WTC11 (cell line): ENCODE measurements at regions not wholly inside any gene's neighbourhood (a gene's known extent, or its start where the extent isn't known, plus 50 kb on each side); places are given as distances from the start of the nearest gene placed in this dataset.

ENCODE experiments used
- ATAC-seq: fragments of 200-7000 bp; cut with Tn5 transposase; 2 replicates; pipeline ENCODE4 v1.10.0; 2021; ENCODE audit warnings: mild to moderate bottlenecking, moderate library complexity
- CTCF ChIA-PET: fragments of 300-600 bp; sonication (Branson Sonifier 250); formaldehyde crosslinking; loops from one replicate; lab custom pipeline; 2021; ENCODE audit warnings: antibody characterized with exemption; lab: Charles Lee
- POLR2A ChIA-PET: fragments of 350-600 bp; sonication (Branson Sonifier 250); formaldehyde crosslinking; loops from one replicate; lab custom pipeline; 2021; ENCODE audit warnings: antibody characterized with exemption; lab: Charles Lee
- DNase-seq: peaks from one replicate; pipeline ENCODE4 v3.0.0; 2021; ENCODE audit warnings: low spot score
- H3K27ac Mint-ChIP-seq: 2 replicates; pipeline ENCODE4 v1.8.0; 2021; ENCODE audit warnings: mixed read lengths
- H3K27me3 Mint-ChIP-seq: 2 replicates; pipeline ENCODE4 v1.8.0; 2021; ENCODE audit warnings: low read depth, mild to moderate bottlenecking, moderate library complexity, mixed read lengths
- H3K36me3 Mint-ChIP-seq: 2 replicates; pipeline ENCODE4 v1.8.0; 2021; ENCODE audit warnings: mixed read lengths
- H3K4me1 Mint-ChIP-seq: 2 replicates; pipeline ENCODE4 v1.8.0; 2022; ENCODE audit warnings: mixed read lengths
- H3K4me3 Mint-ChIP-seq: 2 replicates; pipeline ENCODE4 v1.8.0; 2021; ENCODE audit warnings: mild to moderate bottlenecking, moderate library complexity, mixed read lengths
- H3K9me3 Mint-ChIP-seq: 2 replicates; pipeline ENCODE4 v1.8.0; 2021; ENCODE audit warnings: mixed read lengths
- AR ChIP-seq: fragments of 250-450 bp; sonication (Bioruptor Pico); IDR thresholded peaks from 2 replicates; pipeline ENCODE4 v1.9.0; 2021; ENCODE audit warnings: mild to moderate bottlenecking
- ATF2 ChIP-seq: sonication (generic); formaldehyde crosslinking; IDR thresholded peaks from 2 replicates; pipeline ENCODE4 v1.8.1; 2022; ENCODE audit warnings: low read depth, missing genetic modification reagents, borderline replicate concordance
- ATF6 ChIP-seq: sonication (generic); formaldehyde crosslinking; IDR thresholded peaks from 2 replicates; pipeline ENCODE4 v1.8.1; 2023; ENCODE audit warnings: mild to moderate bottlenecking, missing genetic modification reagents
- CBFB ChIP-seq: sonication (generic); formaldehyde crosslinking; IDR thresholded peaks from 2 replicates; pipeline ENCODE4 v1.8.1; 2022; ENCODE audit warnings: mild to moderate bottlenecking, low read depth, missing genetic modification reagents
- CTCF ChIP-seq: fragments of 200-600 bp; IDR thresholded peaks from 2 replicates; pipeline ENCODE4 v1.8.0; 2022; ENCODE audit warnings: antibody characterized with exemption
- ERG ChIP-seq: fragments of 250-450 bp; sonication (Bioruptor Pico); IDR thresholded peaks from 2 replicates; pipeline ENCODE4 v1.8.0; 2021; ENCODE audit warnings: mild to moderate bottlenecking
- HMGA2 ChIP-seq: fragments of 250-450 bp; sonication (Bioruptor Pico); IDR thresholded peaks from 2 replicates; pipeline ENCODE4 v1.4.0; 2021; ENCODE audit warnings: mild to moderate bottlenecking, moderate library complexity
- NFYB ChIP-seq: sonication (generic); formaldehyde crosslinking; conservative IDR thresholded peaks from 2 replicates; pipeline ENCODE4 v1.8.0; 2022; ENCODE audit warnings: low read depth, missing genetic modification reagents
- NR1H2 ChIP-seq: sonication (generic); formaldehyde crosslinking; IDR thresholded peaks from 2 replicates; pipeline ENCODE4 v1.9.0; 2021; ENCODE audit warnings: mild to moderate bottlenecking, moderate library complexity, missing genetic modification reagents
- RELA ChIP-seq: sonication (generic); formaldehyde crosslinking; IDR thresholded peaks from 2 replicates; pipeline ENCODE4 v1.8.1; 2022; ENCODE audit warnings: missing genetic modification reagents, mild to moderate bottlenecking, borderline replicate concordance
- TCF7 ChIP-seq: sonication (generic); formaldehyde crosslinking; IDR thresholded peaks from 2 replicates; pipeline ENCODE4 v1.8.0; 2022; ENCODE audit warnings: mild to moderate bottlenecking, low read depth, missing genetic modification reagents, moderate library complexity
- TEAD4 ChIP-seq: sonication (generic); formaldehyde crosslinking; IDR thresholded peaks from 2 replicates; pipeline ENCODE4 v1.8.0; 2022; ENCODE audit warnings: mild to moderate bottlenecking, missing genetic modification reagents
- ZNF232 ChIP-seq: sonication (generic); formaldehyde crosslinking; IDR thresholded peaks from 2 replicates; pipeline ENCODE4 v1.8.0; 2022; ENCODE audit warnings: mild to moderate bottlenecking, missing genetic modification reagents
- ZNF423 ChIP-seq: fragments of 250-450 bp; sonication (Bioruptor Pico); IDR thresholded peaks from 2 replicates; pipeline ENCODE4 v2.1.2; 2022; ENCODE audit warnings: mild to moderate bottlenecking, moderate library complexity
- ZNF425 ChIP-seq: fragments of 250-450 bp; sonication (Bioruptor Pico); conservative IDR thresholded peaks from 2 replicates; pipeline ENCODE4 v1.9.0; 2021; ENCODE audit warnings: mild to moderate bottlenecking
- ZNF671 ChIP-seq: fragments of 250-450 bp; sonication (Bioruptor Pico); IDR thresholded peaks from 2 replicates; pipeline ENCODE4 v1.8.0; 2021; ENCODE audit warnings: mild to moderate bottlenecking
- TF ChIP-seq, protein P1 (sequence below): fragments of 250-450 bp; sonication (Bioruptor Pico); IDR thresholded peaks from 2 replicates; pipeline ENCODE4 v1.9.0; 2021; ENCODE audit warnings: mild to moderate bottlenecking
- TF ChIP-seq, protein P2 (sequence below): fragments of 250-450 bp; sonication (Bioruptor Pico); IDR thresholded peaks from 2 replicates; pipeline ENCODE4 v2.1.2; 2022; ENCODE audit warnings: mild to moderate bottlenecking, moderate library complexity
- TF ChIP-seq, protein P3 (sequence below): sonication (generic); formaldehyde crosslinking; IDR thresholded peaks from 2 replicates; pipeline ENCODE4 v1.8.0; 2022; ENCODE audit warnings: mild to moderate bottlenecking, missing genetic modification reagents

GRCh38 chr2:52510432-52510831, 1257.2 kb upstream of the CHAC2 start:
- no peaks in the 10 kb centered on the region for H3K4me1 Mint-ChIP-seq
- CTCF ChIA-PET: no interaction called here
- DNase-seq: no peak
- H3K27me3 Mint-ChIP-seq: no peaks in the 10 kb centered on the region
- POLR2A ChIA-PET: no interaction called here
- H3K36me3 Mint-ChIP-seq: no peaks in the 10 kb centered on the region
- H3K4me3 Mint-ChIP-seq: no peak overlapping the region
- no peak for TF ChIP-seq HMGA2 (CRISPR knock-in tag)
- no peak for TF ChIP-seq ZNF423 (CRISPR knock-in tag)
- TF ChIP-seq ATF2 (CRISPR knock-in tag): no peak
- TF ChIP-seq TCF7 (CRISPR knock-in tag): no peak
- H3K9me3 Mint-ChIP-seq: no peaks in the 10 kb centered on the region
- ATAC-seq: no peak
- H3K27ac Mint-ChIP-seq: no peak overlapping the region

- no peak overlapping the region for H3K4me3 Mint-ChIP-seq
- H3K9me3 Mint-ChIP-seq: peaks cover 17% of the 10 kb centered on the region
- no peak overlapping the region for H3K27ac Mint-ChIP-seq
- no peak for TF ChIP-seq ATF6 (CRISPR knock-in tag)
- TF ChIP-seq ZNF425 (CRISPR knock-in tag): no peak
- TF ChIP-seq, protein P1, sequence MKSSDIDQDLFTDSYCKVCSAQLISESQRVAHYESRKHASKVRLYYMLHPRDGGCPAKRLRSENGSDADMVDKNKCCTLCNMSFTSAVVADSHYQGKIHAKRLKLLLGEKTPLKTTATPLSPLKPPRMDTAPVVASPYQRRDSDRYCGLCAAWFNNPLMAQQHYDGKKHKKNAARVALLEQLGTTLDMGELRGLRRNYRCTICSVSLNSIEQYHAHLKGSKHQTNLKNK (CRISPR knock-in tag): no peak
- TF ChIP-seq, protein P2, sequence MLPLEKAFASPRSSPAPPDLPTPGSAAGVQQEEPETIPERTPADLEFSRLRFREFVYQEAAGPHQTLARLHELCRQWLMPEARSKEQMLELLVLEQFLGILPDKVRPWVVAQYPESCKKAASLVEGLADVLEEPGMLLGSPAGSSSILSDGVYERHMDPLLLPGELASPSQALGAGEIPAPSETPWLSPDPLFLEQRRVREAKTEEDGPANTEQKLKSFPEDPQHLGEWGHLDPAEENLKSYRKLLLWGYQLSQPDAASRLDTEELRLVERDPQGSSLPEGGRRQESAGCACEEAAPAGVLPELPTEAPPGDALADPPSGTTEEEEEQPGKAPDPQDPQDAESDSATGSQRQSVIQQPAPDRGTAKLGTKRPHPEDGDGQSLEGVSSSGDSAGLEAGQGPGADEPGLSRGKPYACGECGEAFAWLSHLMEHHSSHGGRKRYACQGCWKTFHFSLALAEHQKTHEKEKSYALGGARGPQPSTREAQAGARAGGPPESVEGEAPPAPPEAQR (CRISPR knock-in tag): no peak
- no peak for TF ChIP-seq RELA (CRISPR knock-in tag)
- TF ChIP-seq ERG: no peak
- no peak for TF ChIP-seq NR1H2 (CRISPR knock-in tag)
- TF ChIP-seq, protein P3, sequence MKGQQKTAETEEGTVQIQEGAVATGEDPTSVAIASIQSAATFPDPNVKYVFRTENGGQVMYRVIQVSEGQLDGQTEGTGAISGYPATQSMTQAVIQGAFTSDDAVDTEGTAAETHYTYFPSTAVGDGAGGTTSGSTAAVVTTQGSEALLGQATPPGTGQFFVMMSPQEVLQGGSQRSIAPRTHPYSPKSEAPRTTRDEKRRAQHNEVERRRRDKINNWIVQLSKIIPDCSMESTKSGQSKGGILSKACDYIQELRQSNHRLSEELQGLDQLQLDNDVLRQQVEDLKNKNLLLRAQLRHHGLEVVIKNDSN (CRISPR knock-in tag): no peak
- TF ChIP-seq TEAD4: no peak
- no peak for TF ChIP-seq AR (CRISPR knock-in tag)
- TF ChIP-seq ZNF232: no peak
- TF ChIP-seq NFYB (CRISPR knock-in tag): no peak
- TF ChIP-seq ZNF671: no peak
- TF ChIP-seq CTCF: no peak
- TF ChIP-seq CBFB: no peak
- no peaks in the 10 kb centered on the region for H3K4me1 Mint-ChIP-seq
- ChIA-PET CTCF (no interaction called here), POLR2A (no interaction called here)
- H3K36me3 Mint-ChIP-seq: peaks cover 12% of the 10 kb centered on the region
- H3K27me3 Mint-ChIP-seq: no peaks in the 10 kb centered on the region; the same call in 1 of the 2 replicates
- ATAC-seq: no peak
- DNase-seq: no peak
Measured at GRCh38 chr2:52502476-52502860, 1265.1 kb upstream of the CHAC2 start.
